ENCODE measurements at regions not wholly inside any gene's neighbourhood (a gene's known extent, or its start where the extent isn't known, plus 50 kb on each side); places are given as distances from the start of the nearest gene placed in this dataset.
"Not testable (repeated sequence)": the region's sequence is repeated elsewhere in the genome, so short reads cannot be mapped to it uniquely, and the experiment has no call there.

- Histone ChIP-seq H3K4me3 (no peak overlapping the region), H3K4me1 (no peaks in the 10 kb centered on the region), H3K9me3 (no peaks in the 10 kb centered on the region), H3K27me3 (no peaks in the 10 kb centered on the region), H3K36me3 (no peaks in the 10 kb centered on the region), H3K27ac (no peak overlapping the region)
- TF ChIP-seq CTCF (IDR thresholded peaks at IDR 0.05) (no peak), POLR2AphosphoS5 (IDR thresholded peaks at IDR 0.05; ENCODE audit: insufficient read depth in 1 of 2, low read depth in 1 of 2) (no peak), POLR2A (IDR thresholded peaks at IDR 0.05) (no peak)
- intact Hi-C loops (cut with DNase I) = no loop called here
- no peak for DNase-seq (ENCODE audit: extremely low spot score in 2 of 2)
These were observed 541.0 kb upstream of the ADGRB3 start for GRCh38 chr6:68094070-68094469.

- Histone ChIP-seq H3K27ac (no peak overlapping the region), H3K4me3 (no peak overlapping the region), H3K27me3 (no peaks in the 10 kb centered on the region), H3K36me3 (no peaks in the 10 kb centered on the region), H3K9me3 (no peaks in the 10 kb centered on the region), H3K4me1 (no peaks in the 10 kb centered on the region)
- no peak for DNase-seq (ENCODE audit: extremely low spot score in 2 of 2)
- intact Hi-C loops (cut with DNase I) = no loop called here
- TF ChIP-seq POLR2AphosphoS5 (IDR thresholded peaks at IDR 0.05; ENCODE audit: insufficient read depth in 1 of 2, low read depth in 1 of 2) (no peak), CTCF (IDR thresholded peaks at IDR 0.05) (no peak), POLR2A (IDR thresholded peaks at IDR 0.05) (no peak)
These were observed 547.5 kb upstream of the ADGRB3 start for GRCh38 chr6:68087399-68088133.

- no peak for TF ChIP-seq POLR2AphosphoS5 (IDR thresholded peaks at IDR 0.05; ENCODE audit: insufficient read depth in 1 of 2, low read depth in 1 of 2)
- no peak for TF ChIP-seq POLR2A (IDR thresholded peaks at IDR 0.05)
- TF ChIP-seq CTCF (IDR thresholded peaks at IDR 0.05) = no peak
- Histone ChIP-seq H3K4me1 (no peaks in the 10 kb centered on the region), H3K36me3 (no peaks in the 10 kb centered on the region), H3K9me3 (no peaks in the 10 kb centered on the region), H3K27ac (no peak overlapping the region), H3K27me3 (no peaks in the 10 kb centered on the region), H3K4me3 (no peak overlapping the region)
- intact Hi-C loops (cut with DNase I) = no loop called here
- DNase-seq (ENCODE audit: extremely low spot score in 2 of 2) = no peak
These were observed 548.9 kb upstream of the ADGRB3 start for GRCh38 chr6:68086199-68086598.

- H3K27ac ChIP-seq; DNase-seq (ENCODE audit: extremely low spot score in 2 of 2); H3K9me3 ChIP-seq; H3K4me3 ChIP-seq; H3K4me1 ChIP-seq; intact Hi-C loops (cut with DNase I); H3K27me3 ChIP-seq; H3K36me3 ChIP-seq: not testable (repeated sequence)
These were observed 549.5 kb upstream of the ADGRB3 start for GRCh38 chr6:68085599-68085998.

GRCh38 chr6:68082086-68082485 is 553.0 kb upstream of the ADGRB3 start:
- Histone ChIP-seq H3K4me1 (no peaks in the 10 kb centered on the region), H3K27me3 (no peaks in the 10 kb centered on the region), H3K36me3 (no peaks in the 10 kb centered on the region), H3K27ac (no peak overlapping the region), H3K4me3 (no peak overlapping the region), H3K9me3 (no peaks in the 10 kb centered on the region)
- DNase-seq (ENCODE audit: extremely low spot score in 2 of 2) = no peak
- TF ChIP-seq POLR2A (IDR thresholded peaks at IDR 0.05) (no peak), POLR2AphosphoS5 (IDR thresholded peaks at IDR 0.05; ENCODE audit: insufficient read depth in 1 of 2, low read depth in 1 of 2) (no peak), CTCF (IDR thresholded peaks at IDR 0.05) (no peak)
- intact Hi-C loops (cut with DNase I) = no loop called here

Data from vagina (tissue), 2 donors.